HG02678 (cell line): ENCODE measurements at regions not wholly inside any gene's neighbourhood (a gene's known extent, or its start where the extent isn't known, plus 50 kb on each side); places are given as distances from the start of the nearest gene placed in this dataset.

Experiments used
- ATAC-seq: cut with Tn5 transposase; IDR thresholded peaks from one replicate; pipeline ENCODE4 v1.9.1; 2021; ENCODE audit warnings: mild to moderate bottlenecking, moderate library complexity; ENCODE audit not compliant: unreplicated experiment

GRCh38 chr14:96617635-96618034, 115.5 kb downstream of the PAPOLA start:
- no peak for ATAC-seq

GRCh38 chr14:96622926-96623325, 120.7 kb downstream of the PAPOLA start:
- ATAC-seq, result no peak

GRCh38 chr14:96623676-96624484, 121.7 kb downstream of the PAPOLA start:
- no peak for ATAC-seq

GRCh38 chr14:96624661-96625425, 122.7 kb downstream of the PAPOLA start:
- no peak for ATAC-seq

- ATAC-seq, result no peak
Observed at GRCh38 chr14:96625426-96625985, 123.3 kb downstream of the PAPOLA start.

- no peak for ATAC-seq
Observed at GRCh38 chr14:96626121-96626768, 124.1 kb downstream of the PAPOLA start.

GRCh38 chr14:96626916-96627315, 124.7 kb downstream of the PAPOLA start:
- ATAC-seq, result no peak

GRCh38 chr14:96627386-96627785, 125.2 kb downstream of the PAPOLA start:
- ATAC-seq, result no peak

- ATAC-seq, result no peak
Observed at GRCh38 chr14:96627811-96628775, 125.9 kb downstream of the PAPOLA start.

GRCh38 chr14:96629082-96629481, 126.9 kb downstream of the PAPOLA start:
- ATAC-seq, result no peak

- no peak for ATAC-seq
Observed at GRCh38 chr14:96629558-96630222, 127.5 kb downstream of the PAPOLA start.

- ATAC-seq, result no peak
Observed at GRCh38 chr14:96630281-96630680, 128.1 kb downstream of the PAPOLA start.

- no peak for ATAC-seq
Observed at GRCh38 chr14:96631030-96631429, 128.8 kb downstream of the PAPOLA start.

- no peak for ATAC-seq
Observed at GRCh38 chr14:96631621-96632362, 129.6 kb downstream of the PAPOLA start.

GRCh38 chr14:96632363-96632758, 130.2 kb downstream of the PAPOLA start:
- ATAC-seq, result no peak

GRCh38 chr14:96633096-96633495, 130.9 kb downstream of the PAPOLA start:
- no peak for ATAC-seq

- ATAC-seq, result no peak
Observed at GRCh38 chr14:96634481-96634880, 132.3 kb downstream of the PAPOLA start.

- ATAC-seq, result no peak
Observed at GRCh38 chr14:96634896-96635295, 132.7 kb downstream of the PAPOLA start.

GRCh38 chr14:96635850-96636249, 133.7 kb downstream of the PAPOLA start:
- no peak for ATAC-seq
